ENCODE measurements at regions not wholly inside any gene's neighbourhood (a gene's known extent, or its start where the extent isn't known, plus 50 kb on each side); places are given as distances from the start of the nearest gene placed in this dataset.
A peak's percentile ranks its signal among the peaks of the same experiment; 100 is the strongest.
"Not testable (repeated sequence)": the region's sequence is repeated elsewhere in the genome, so short reads cannot be mapped to it uniquely, and the experiment has no call there.

GRCh38 chr2:219844401-219845091 lies 217.1 kb downstream of the SLC4A3 start:
- peak; percentile 10 for DNase-seq

DNA sequence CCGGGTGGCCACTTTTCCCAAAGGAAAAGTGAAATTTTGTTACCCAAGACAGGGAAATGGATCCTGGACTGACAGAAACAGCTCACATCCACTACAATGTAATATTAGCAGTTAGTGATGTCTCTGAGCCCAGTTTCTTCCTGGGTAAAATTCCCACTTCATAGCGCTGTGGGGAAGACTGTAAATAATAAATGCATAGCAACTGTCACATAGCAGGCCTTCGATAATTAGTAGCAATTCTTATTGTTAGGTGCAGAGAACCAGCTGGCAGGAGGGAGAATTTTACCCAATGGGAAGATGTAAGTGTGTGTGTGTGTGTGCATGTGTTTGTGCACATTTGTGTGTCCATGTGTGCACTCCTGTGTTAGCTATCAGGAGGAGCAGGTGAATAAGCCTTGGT lies 221.5 kb downstream of the SLC4A3 start:
- no peak for DNase-seq

- DNase-seq, result no peak
Measured at GRCh38 chr2:219851169-219851568, 223.7 kb downstream of the SLC4A3 start.

GRCh38 chr2:219851801-219852481 lies 224.5 kb downstream of the SLC4A3 start:
- peak; percentile 52 for DNase-seq

DNA sequence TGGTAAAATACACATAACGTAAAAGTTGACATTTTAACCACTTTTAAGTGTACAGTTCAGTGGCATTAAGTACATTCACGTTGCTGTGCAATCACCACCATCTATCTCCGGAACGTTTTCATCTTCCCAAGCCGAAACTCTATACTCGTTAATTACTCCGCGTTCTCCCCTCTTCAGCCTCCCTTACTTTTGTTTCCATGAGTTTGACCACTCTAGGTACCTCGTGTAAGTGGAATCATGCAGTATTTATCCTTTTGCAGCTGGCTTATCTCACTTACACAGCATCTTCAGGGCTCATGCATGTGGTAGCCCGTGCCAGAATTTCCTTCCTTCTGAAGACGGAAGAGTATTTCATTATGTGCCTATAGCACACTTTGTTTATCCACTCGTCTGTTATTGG lies 225.2 kb downstream of the SLC4A3 start:
- DNase-seq, result no peak

- no peak for DNase-seq
Measured at GRCh38 chr2:219856602-219857001, 229.2 kb downstream of the SLC4A3 start.

- DNase-seq, result no peak
Measured at GRCh38 chr2:219857751-219858150, 230.3 kb downstream of the SLC4A3 start.

- no peak for DNase-seq
Measured at GRCh38 chr2:219861307-219861706, 233.9 kb downstream of the SLC4A3 start.

DNA sequence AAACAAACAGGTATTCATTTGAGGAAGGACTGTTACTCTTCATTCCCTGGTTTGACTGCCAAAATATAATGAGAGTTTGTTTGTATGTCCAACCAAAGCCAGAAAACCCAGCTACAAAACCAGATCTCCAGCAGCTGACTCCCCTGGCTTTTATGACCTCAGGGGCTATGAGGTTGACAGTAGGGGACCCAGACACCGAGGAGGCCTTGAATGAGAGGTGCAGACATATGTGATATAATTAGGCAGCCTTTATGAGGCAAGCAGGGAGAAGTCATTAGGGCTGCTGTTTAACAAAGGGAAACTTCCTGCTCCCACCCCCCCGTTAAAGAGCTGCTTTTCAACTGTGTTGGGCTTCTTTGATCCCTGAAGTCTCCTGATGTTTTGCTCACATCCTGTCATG lies 236.7 kb downstream of the SLC4A3 start:
- no peak for DNase-seq

DNA sequence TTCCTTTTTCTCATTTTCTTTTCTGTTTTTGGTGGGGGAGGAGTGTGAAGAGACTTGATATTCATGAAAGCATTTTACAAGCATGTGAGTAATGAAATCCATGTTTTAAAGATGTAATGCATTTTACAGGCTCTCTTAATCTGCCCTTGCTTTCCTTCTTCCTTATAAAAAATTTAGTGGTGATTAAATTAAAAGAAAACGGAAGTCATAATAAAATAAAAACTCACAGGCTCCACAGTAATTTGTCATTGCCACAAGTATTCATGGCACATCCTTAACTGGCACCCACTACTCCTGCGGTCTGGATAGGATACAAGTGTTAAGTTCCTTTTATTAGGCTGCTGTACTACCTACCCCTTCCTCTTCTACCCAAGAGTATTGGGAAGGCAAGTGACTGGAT lies 241.2 kb downstream of the SLC4A3 start:
- DNase-seq, result no peak

DNA sequence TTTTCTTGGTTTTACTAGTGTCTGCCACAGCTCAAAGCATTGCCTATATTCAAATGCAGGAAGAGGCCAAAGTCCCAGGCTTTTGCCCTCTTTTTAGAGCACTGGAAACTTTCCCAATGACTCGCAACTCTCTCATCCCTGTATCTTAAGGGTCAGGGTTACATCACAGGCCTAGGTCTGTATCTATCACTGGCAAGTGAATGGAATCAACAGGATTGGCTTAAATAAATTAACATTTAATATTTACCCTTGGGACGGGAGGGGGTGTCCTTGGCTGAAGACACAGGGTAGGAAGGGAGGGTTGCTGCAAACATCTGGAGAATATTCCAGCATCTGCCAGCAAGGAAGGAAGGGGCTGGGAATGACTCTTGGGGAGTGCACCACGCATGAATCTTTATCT lies 242.6 kb downstream of the SLC4A3 start:
- peak; percentile 70 for DNase-seq

DNA sequence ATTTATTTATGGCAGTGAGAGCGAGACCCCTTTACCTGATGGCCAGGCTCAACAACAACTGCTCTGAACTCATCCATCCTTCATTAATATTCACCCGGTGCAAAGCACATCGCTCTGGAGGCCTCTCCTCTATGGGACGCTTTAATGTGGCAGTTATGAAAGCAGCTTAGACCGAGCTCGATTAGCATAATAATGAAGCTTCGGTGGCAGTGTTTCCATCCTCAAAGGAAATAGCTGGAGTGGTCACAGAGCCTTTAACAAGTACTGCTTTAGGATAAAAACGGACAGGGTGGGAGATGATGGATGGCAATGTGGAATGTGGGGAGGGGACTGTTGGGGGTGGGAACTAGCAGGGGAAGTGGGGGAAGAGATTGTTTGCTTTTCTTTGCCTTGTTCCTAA lies 243.9 kb downstream of the SLC4A3 start:
- no peak for DNase-seq

DNA sequence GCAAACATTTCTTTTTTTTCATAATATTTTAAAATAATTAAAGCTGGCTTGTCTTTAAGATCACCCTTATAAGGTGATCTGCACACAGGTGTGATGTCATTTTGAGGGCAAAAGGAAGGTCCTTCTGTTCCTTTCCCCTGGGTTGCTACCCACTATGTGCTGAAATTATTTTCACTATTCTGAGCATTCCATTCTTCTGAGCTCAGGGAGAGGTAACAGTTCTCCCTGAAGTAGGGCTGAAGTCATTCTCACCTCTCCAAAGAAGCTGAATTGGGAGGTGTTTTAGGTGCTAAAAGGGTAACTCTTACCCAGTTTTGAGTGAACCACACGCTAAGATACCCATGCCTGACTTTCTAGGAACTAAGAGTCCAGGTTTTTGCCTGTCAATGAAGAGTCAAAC lies 247.6 kb downstream of the SLC4A3 start:
- peak; percentile 5 for DNase-seq

DNA sequence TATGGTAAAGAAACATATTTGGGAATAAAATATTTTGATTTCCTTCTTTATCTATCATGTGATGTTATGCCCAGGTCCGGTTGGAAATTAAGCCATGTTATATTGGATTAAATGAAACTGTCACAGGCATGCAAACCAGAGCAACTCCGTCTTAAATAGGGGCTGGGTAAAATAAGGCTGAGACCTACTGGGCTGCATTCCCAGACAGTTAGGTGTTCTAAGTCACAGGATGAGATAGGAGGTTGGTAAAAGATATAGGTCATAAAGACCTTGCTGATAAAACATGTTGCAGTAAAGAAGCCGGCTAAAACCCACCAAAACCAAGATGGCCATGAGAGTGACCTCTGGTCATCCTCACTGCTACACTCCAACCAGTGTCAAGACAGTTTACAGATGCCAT lies 248.6 kb downstream of the SLC4A3 start:
- not testable (repeated sequence) for DNase-seq

GRCh38 chr2:219876931-219877330 lies 249.5 kb downstream of the SLC4A3 start:
- DNase-seq, result no peak

GRCh38 chr2:219877728-219878127 lies 250.3 kb downstream of the SLC4A3 start:
- no peak for DNase-seq

- DNase-seq, result no peak
Measured at GRCh38 chr2:219878516-219878915, 251.1 kb downstream of the SLC4A3 start.

GRCh38 chr2:219881851-219882250 lies 254.4 kb downstream of the SLC4A3 start:
- DNase-seq, result no peak

DNA sequence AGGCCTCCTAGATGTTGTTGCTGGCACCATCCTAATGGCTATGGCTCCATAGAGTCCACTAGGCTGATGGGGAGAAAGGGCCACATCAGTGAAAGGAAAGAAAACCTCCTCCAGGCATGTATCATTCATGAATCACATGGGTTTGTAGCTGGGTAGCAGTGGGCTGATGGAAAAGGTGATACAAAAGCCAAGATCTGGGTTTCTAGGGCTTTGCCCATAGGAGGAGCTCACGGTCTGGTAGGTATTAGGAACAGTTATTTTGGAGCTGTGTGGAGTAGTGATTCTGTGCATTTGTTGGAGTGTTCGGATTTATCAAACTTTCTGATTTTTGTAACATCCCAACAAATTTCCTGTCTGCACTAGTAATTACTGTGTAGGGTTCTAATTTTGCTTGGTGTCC lies 259.2 kb downstream of the SLC4A3 start:
- peak; percentile 75 for DNase-seq

DNA sequence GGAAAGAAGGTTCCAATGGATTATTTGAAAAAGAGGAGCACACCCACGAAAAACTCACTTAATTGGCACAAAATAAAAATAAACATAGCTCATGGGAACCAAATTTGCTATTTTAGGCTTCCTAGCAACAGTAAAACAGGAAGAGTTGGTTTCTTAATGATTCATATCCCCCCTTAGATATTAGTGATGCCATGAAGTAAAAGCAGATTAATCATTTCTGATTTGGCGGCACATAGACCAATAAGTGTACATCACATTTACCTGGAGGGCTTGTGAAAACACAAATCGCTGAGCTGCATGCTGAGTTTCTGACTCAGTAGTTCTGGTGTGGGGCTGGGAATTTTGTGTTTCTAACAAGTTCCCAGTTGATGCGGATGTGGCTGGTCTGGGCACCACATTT lies 260.4 kb downstream of the SLC4A3 start:
- DNase-seq, result peak; percentile 13

GRCh38 chr2:219893541-219893940 lies 266.1 kb downstream of the SLC4A3 start:
- no peak for DNase-seq

DNA sequence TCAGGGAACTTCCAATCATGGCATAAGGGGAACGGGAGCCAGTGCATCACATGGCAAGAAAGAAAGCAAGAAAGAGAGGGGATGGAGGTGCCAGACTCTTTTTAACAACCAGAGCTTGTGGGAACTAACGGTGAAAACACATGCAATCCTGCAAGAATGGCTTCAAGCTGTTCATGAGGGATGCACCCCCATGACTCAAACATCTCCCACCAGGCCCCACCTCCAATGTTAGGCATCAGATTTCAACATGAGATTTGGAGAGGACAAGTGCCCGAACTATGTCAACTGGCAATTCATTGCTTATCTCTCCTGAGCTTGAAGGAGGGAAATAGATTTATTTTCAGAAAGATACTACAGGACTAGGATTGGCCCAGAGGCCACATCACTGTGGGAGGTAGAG lies 270.0 kb downstream of the SLC4A3 start:
- no peak for DNase-seq

GRCh38 chr2:219901155-219901554 lies 273.7 kb downstream of the SLC4A3 start:
- DNase-seq, result no peak

DNA sequence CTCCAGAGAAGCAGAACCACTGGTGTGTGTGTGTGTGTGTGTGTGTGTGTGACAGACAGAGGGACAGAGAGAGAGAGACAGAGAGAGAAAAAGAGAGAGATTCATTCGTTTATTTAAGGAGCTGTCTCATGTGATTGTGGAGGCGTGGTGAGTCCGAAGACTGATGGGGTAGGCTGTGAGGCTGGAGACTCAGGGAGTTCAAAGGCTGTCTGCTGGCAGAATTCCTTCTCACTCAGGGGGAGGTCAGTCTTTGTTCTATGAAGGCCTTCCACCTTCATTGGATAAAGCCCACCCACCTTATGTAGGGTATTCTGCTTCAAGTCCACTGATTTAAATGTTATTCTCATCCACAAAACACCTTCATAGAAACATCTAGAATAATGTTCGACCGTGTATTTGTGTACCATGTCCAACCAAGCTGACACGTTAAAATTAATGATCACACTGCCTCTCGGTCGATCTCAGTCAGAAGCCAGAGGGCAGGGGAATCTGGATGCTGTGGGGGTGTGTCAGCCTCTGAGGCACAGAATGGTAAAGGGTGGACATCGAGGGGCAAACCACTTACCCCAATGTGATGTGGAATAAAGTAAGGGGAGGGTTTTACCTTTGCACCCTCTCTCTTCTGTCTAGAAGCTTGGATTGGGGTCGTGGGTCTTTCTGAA lies 275.6 kb downstream of the SLC4A3 start:
- no peak for DNase-seq

Data from NCI-H226 (cell line).